K562 (cell line): ENCODE measurements at regions not wholly inside any gene's neighbourhood (a gene's known extent, or its start where the extent isn't known, plus 50 kb on each side); places are given as distances from the start of the nearest gene placed in this dataset.

ENCODE experiments used
- ATAC-seq: fragments of 200-7000 bp; cut with Tn5 transposase; 3 replicates; pipeline ENCODE4 v1.9.1; 2020; ENCODE audit warnings: moderate library complexity
- BruUV-seq: library from RNA; stranded (reverse); fragments of 400-500 nt; replicated peaks from 2 replicates; lab custom pipeline; 2021; lab: Mats Ljungman, UMichigan
- CTCF ChIA-PET: fragments of 300-600 bp; formaldehyde crosslinking; extraction: SDS; loops from one replicate; lab custom pipeline; 2021; ENCODE audit warnings: low intra/inter-chr PET ratio; lab: Yijun Ruan, JAX
- POLR2A ChIA-PET: fragments of 300-600, 350-650 bp; sonication (Branson Sonifier 250); formaldehyde crosslinking; extraction: SDS; loops from one replicate; lab custom pipeline; 2021; ENCODE audit warnings: antibody characterized with exemption, inconsistent platforms; lab: Yijun Ruan, JAX
- DNase-seq, 4 experiments: peaks; one replicate each; pipeline versions ENCODE4 v3.0.0 to v3.0.0-alpha.2; 2011 to 2018; ENCODE audit warnings: low spot score in 3 of 4, mixed read lengths in 3 of 4; ENCODE audit errors: extremely low read depth in 1 of 4
- FAIRE-seq: peaks from 2 replicates; lab custom pipeline; 2011; peaks lifted over from hg19 to GRCh38; lab: Jason Lieb, UNC
- H2AFZ ChIP-seq: 2 replicates; pipeline ENCODE4 v1.6.0; 2011; ENCODE audit warnings: low read depth, low read length, control low read depth, inconsistent platforms
- H3K27ac ChIP-seq: fragments of 200-600 bp; 3 replicates; pipeline ENCODE4 v1.8.0; 2011; ENCODE audit warnings: low read depth, mild to moderate bottlenecking, control low read depth, inconsistent platforms, low read length, moderate library complexity, mixed read lengths; ENCODE audit errors: extremely low read depth
- H3K27me3 ChIP-seq, 2 experiments: fragments of 300-600 bp in 1 of 2; 2 replicates in 1 of 2; 3 replicates in 1 of 2; pipeline versions ENCODE4 v1.6.0 to v1.8.0; 2011; ENCODE audit warnings: inconsistent platforms in 2 of 2, low read length in 2 of 2, mild to moderate bottlenecking in 1 of 2, mixed read lengths in 1 of 2, moderate library complexity in 1 of 2; ENCODE audit not compliant: control insufficient read depth in 2 of 2, insufficient read depth in 2 of 2
- H3K36me3 ChIP-seq: fragments of 300-600 bp; 3 replicates; pipeline ENCODE4 v1.8.0; 2011; ENCODE audit warnings: mild to moderate bottlenecking, low read length, inconsistent platforms; ENCODE audit not compliant: control insufficient read depth, insufficient read depth
- H3K4me1 ChIP-seq, 2 experiments: fragments of 200-600 bp in 1 of 2; replicated peaks in 1 of 2; 2 replicates in 1 of 2; 3 replicates in 1 of 2; pipeline versions ENCODE4 v1.5.1 to v1.8.0; 2011; ENCODE audit warnings: inconsistent platforms in 2 of 2, low read length in 2 of 2, mild to moderate bottlenecking in 1 of 2, mixed read lengths in 1 of 2, moderate library complexity in 1 of 2; ENCODE audit not compliant: control insufficient read depth in 2 of 2, insufficient read depth in 2 of 2
- H3K4me2 ChIP-seq: 2 replicates; pipeline ENCODE4 v1.6.1; 2011; ENCODE audit warnings: low read length, control low read depth, inconsistent platforms, mixed read lengths; ENCODE audit not compliant: insufficient read depth
- H3K4me3 ChIP-seq: fragments of 200-600 bp; sonication (generic), shearing (Covaris generic); 2 replicates; pipeline ENCODE4 v1.5.1; 2016; ENCODE audit warnings: control low read depth, inconsistent platforms
- H3K79me2 ChIP-seq: fragments of 200-600 bp; 3 replicates; pipeline ENCODE4 v1.8.0; 2011; ENCODE audit warnings: low read length, inconsistent platforms; ENCODE audit not compliant: control insufficient read depth, insufficient read depth
- H3K9ac ChIP-seq, 2 experiments: 2 replicates each; pipeline versions ENCODE4 v1.6.0 to v1.6.1; 2011; ENCODE audit warnings: low read depth in 2 of 2, low read length in 2 of 2, control low read depth in 1 of 2, inconsistent platforms in 1 of 2, mild to moderate bottlenecking in 1 of 2, mixed read lengths in 1 of 2; ENCODE audit not compliant: insufficient read depth in 1 of 2
- H3K9me1 ChIP-seq: one replicate; pipeline ENCODE4 v1.6.0; 2011; ENCODE audit warnings: inconsistent platforms, mild to moderate bottlenecking, low read length, moderate library complexity; ENCODE audit not compliant: control insufficient read depth, insufficient read depth
- H3K9me3 ChIP-seq: replicated peaks from 2 replicates; pipeline ENCODE4 v1.5.1; 2011; ENCODE audit warnings: low read depth, low read length, inconsistent platforms; ENCODE audit not compliant: control insufficient read depth, insufficient read depth
- H4K20me1 ChIP-seq: replicated peaks from 2 replicates; pipeline ENCODE4 v1.6.1; 2011; ENCODE audit warnings: low read length, inconsistent platforms, mixed read lengths; ENCODE audit not compliant: control insufficient read depth, insufficient read depth
- FOXA3 ChIP-seq, 2 experiments: fragments of 450-650 bp in 1 of 2; sonication (generic) in 1 of 2; formaldehyde crosslinking; IDR thresholded peaks in 1 of 2; conservative IDR thresholded peaks in 1 of 2; 2 replicates each; pipeline versions ENCODE4 v1.4.0 to v1.8.0; 2020 to 2022; ENCODE audit warnings: mild to moderate bottlenecking in 2 of 2, missing genetic modification reagents in 1 of 2
- GTF2F1 ChIP-seq: IDR thresholded peaks from 2 replicates; pipeline ENCODE4 v1.6.1; 2011; ENCODE audit warnings: low read depth, low read length, improper control_type of control experiment
- HDAC3 ChIP-seq: fragments of 450-650 bp; IDR thresholded peaks from 2 replicates; pipeline ENCODE4 v1.6.1; 2018; ENCODE audit warnings: borderline replicate concordance, mild to moderate bottlenecking, moderate library complexity; ENCODE audit not compliant: partially characterized antibody
- NR1H2 ChIP-seq: sonication (generic); formaldehyde crosslinking; IDR thresholded peaks from 2 replicates; pipeline ENCODE4 v1.4.0; 2020; ENCODE audit warnings: mild to moderate bottlenecking, missing genetic modification reagents
- SIN3B ChIP-seq: fragments of 450-650 bp; IDR thresholded peaks from 2 replicates; pipeline ENCODE4 v1.6.1; 2017; ENCODE audit warnings: low read depth, mild to moderate bottlenecking, moderate library complexity
- SMARCC2 ChIP-seq: fragments of 450-650 bp; IDR thresholded peaks from 2 replicates; pipeline ENCODE4 v1.6.1; 2017; ENCODE audit warnings: antibody characterized with exemption, moderate library complexity, mild to moderate bottlenecking, low read depth
- STAG1 ChIP-seq: sonication (generic); formaldehyde crosslinking; IDR thresholded peaks from 2 replicates; pipeline ENCODE4 v1.5.0; 2020; ENCODE audit warnings: missing genetic modification reagents, borderline replicate concordance
- TRIM28 ChIP-seq: fragments of 450-650 bp; IDR thresholded peaks from 2 replicates; pipeline ENCODE4 v1.6.1; 2017
- WGBS: fragments of 100-300 bp; shearing (Covaris generic); methylation state at CpG from one replicate; pipeline ENCODE4 v1.1.6; 2016; ENCODE audit warnings: low coverage, mixed read lengths; ENCODE audit not compliant: insufficient coverage; ENCODE audit errors: missing lambda C conversion rate; 5-methylcytosine and 5-hydroxymethylcytosine counted together
- in situ Hi-C: fragments of 300-500 bp; cut with MboI; formaldehyde crosslinking; loops from 4 replicates; pipeline ENCODE4 v1.15.0; 2018; ENCODE audit warnings: inconsistent platforms, mixed read lengths
- intact Hi-C: fragments of 100-400 bp; cut with micrococcal nuclease; formaldehyde crosslinking; loops from 2 replicates; pipeline ENCODE4 v1.14.2; 2022
- TF ChIP-seq, protein P1 (sequence below): fragments of 450-650 bp; IDR thresholded peaks from 2 replicates; pipeline ENCODE4 v1.6.1; 2016; ENCODE audit warnings: low read depth
- TF ChIP-seq, protein P2 (sequence below): sonication (generic); formaldehyde crosslinking; IDR thresholded peaks from 2 replicates; pipeline ENCODE4 v1.8.0; 2022; ENCODE audit warnings: missing genetic modification reagents, mild to moderate bottlenecking, borderline replicate concordance

DNA sequence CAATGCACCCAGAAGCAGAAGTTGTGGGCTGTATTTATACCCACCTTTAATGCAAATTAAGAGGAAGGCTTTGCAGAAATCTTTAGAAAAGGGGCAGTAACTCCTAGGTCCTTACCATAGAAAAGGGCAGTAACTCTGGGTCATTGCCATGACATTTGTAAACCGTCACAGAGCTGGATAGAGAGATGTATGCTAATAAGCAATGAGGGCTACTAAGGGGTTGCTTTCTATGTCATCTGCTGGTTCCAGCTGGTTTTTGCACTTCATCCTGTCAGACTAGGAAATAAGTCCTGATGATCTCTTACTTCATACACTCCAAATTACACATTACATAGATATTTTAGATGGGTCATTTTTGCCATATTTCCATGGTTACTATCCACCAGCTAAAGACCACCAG, 299.1 kb upstream of the TYRP1 start:
- Histone ChIP-seq H3K4me3 (no peak overlapping the region), H3K9me1 (no peaks in the 10 kb centered on the region), H3K9me3 (no peaks in the 10 kb centered on the region), H3K79me2 (no peaks in the 10 kb centered on the region), H2AFZ (no peak overlapping the region), H3K9ac (no peak overlapping the region), H3K4me2 (no peak overlapping the region), H4K20me1 (no peaks in the 10 kb centered on the region), H3K27ac (no peak overlapping the region), H3K36me3 (no peaks in the 10 kb centered on the region), H3K4me1 (no peaks in the 10 kb centered on the region), H3K27me3 (no peaks in the 10 kb centered on the region)
- WGBS: 0% methylated on average over 1 of the region's 1 CpG
- no peak for TF ChIP-seq SIN3B
- no peak for TF ChIP-seq STAG1 (CRISPR knock-in tag)
- TF ChIP-seq, protein P1, sequence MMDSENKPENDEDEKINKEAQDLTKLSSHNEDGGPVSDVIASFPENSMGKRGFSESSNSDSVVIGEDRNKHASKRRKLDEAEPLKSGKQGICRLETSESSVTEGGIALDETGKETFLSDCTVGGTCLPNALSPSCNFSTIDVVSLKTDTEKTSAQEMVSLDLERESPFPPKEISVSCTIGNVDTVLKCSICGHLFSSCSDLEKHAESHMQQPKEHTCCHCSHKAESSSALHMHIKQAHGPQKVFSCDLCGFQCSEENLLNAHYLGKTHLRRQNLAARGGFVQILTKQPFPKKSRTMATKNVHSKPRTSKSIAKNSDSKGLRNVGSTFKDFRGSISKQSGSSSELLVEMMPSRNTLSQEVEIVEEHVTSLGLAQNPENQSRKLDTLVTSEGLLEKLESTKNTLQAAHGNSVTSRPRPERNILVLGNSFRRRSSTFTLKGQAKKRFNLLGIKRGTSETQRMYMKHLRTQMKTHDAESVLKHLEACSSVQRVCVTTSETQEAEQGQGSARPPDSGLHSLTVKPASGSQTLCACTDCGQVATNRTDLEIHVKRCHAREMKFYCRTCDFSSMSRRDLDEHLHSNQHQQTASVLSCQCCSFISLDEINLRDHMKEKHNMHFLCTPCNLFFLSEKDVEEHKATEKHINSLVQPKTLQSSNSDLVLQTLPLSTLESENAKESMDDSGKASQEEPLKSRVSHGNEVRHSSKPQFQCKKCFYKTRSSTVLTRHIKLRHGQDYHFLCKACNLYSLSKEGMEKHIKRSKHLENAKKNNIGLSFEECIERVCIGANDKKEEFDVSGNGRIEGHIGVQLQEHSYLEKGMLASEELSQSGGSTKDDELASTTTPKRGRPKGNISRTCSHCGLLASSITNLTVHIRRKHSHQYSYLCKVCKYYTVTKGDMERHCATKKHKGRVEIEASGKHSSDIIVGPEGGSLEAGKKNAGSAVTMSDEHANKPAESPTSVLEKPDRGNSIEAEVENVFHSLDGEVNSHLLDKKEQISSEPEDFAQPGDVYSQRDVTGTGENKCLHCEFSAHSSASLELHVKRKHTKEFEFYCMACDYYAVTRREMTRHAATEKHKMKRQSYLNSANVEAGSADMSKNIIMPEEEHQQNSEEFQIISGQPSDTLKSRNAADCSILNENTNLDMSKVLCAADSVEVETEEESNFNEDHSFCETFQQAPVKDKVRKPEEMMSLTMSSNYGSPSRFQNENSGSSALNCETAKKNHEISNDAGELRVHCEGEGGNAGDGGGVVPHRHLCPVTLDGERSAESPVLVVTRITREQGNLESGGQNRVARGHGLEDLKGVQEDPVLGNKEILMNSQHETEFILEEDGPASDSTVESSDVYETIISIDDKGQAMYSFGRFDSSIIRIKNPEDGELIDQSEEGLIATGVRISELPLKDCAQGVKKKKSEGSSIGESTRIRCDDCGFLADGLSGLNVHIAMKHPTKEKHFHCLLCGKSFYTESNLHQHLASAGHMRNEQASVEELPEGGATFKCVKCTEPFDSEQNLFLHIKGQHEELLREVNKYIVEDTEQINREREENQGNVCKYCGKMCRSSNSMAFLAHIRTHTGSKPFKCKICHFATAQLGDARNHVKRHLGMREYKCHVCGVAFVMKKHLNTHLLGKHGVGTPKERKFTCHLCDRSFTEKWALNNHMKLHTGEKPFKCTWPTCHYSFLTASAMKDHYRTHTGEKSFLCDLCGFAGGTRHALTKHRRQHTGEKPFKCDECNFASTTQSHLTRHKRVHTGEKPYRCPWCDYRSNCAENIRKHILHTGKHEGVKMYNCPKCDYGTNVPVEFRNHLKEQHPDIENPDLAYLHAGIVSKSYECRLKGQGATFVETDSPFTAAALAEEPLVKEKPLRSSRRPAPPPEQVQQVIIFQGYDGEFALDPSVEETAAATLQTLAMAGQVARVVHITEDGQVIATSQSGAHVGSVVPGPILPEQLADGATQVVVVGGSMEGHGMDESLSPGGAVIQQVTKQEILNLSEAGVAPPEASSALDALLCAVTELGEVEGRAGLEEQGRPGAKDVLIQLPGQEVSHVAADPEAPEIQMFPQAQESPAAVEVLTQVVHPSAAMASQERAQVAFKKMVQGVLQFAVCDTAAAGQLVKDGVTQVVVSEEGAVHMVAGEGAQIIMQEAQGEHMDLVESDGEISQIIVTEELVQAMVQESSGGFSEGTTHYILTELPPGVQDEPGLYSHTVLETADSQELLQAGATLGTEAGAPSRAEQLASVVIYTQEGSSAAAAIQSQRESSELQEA: no peak
- no peak for TF ChIP-seq GTF2F1
- TF ChIP-seq, protein P2, sequence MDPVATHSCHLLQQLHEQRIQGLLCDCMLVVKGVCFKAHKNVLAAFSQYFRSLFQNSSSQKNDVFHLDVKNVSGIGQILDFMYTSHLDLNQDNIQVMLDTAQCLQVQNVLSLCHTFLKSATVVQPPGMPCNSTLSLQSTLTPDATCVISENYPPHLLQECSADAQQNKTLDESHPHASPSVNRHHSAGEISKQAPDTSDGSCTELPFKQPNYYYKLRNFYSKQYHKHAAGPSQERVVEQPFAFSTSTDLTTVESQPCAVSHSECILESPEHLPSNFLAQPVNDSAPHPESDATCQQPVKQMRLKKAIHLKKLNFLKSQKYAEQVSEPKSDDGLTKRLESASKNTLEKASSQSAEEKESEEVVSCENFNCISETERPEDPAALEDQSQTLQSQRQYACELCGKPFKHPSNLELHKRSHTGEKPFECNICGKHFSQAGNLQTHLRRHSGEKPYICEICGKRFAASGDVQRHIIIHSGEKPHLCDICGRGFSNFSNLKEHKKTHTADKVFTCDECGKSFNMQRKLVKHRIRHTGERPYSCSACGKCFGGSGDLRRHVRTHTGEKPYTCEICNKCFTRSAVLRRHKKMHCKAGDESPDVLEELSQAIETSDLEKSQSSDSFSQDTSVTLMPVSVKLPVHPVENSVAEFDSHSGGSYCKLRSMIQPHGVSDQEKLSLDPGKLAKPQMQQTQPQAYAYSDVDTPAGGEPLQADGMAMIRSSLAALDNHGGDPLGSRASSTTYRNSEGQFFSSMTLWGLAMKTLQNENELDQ (CRISPR knock-in tag): no peak
- TF ChIP-seq FOXA3 (CRISPR knock-in tag; conservative IDR thresholded peaks at IDR 0.05 in 1 of 2, IDR thresholded peaks at IDR 0.05 in 1 of 2): no peak
- TF ChIP-seq NR1H2 (CRISPR knock-in tag): no peak
- TF ChIP-seq SMARCC2: no peak
- TF ChIP-seq HDAC3: no peak
- no peak for TF ChIP-seq TRIM28
- intact Hi-C loops (no loop called here), in situ Hi-C loops (no loop called here)
- FAIRE-seq (no peak), DNase-seq (no peak), ATAC-seq (no peak)
- BruUV-seq: no TSS peak
- POLR2A ChIA-PET: no interaction called here
- CTCF ChIA-PET: no interaction called here
